Panc1 (cell line): ENCODE measurements at regions not wholly inside any gene's neighbourhood (a gene's known extent, or its start where the extent isn't known, plus 50 kb on each side); places are given as distances from the start of the nearest gene placed in this dataset.

Experiments used
- ATAC-seq: fragments of 200-7000 bp; cut with Tn5 transposase; 2 replicates; pipeline ENCODE4 v1.9.1; 2020; ENCODE audit warnings: mild to moderate bottlenecking, moderate library complexity
- BruUV-seq: library from RNA; stranded (reverse); fragments of 400-500 nt; replicated peaks from 2 replicates; lab custom pipeline; 2021; lab: Mats Ljungman, UMichigan
- CTCF ChIA-PET: fragments of 300-600 bp; sonication (Branson Sonifier 250); formaldehyde crosslinking; loops from one replicate; lab custom pipeline; 2022; ENCODE audit warnings: antibody characterized with exemption; lab: Charles Lee
- POLR2A ChIA-PET: fragments of 300-600 bp; sonication (Branson Sonifier 250); formaldehyde crosslinking; loops from one replicate; lab custom pipeline; 2022; ENCODE audit warnings: antibody characterized with exemption; lab: Charles Lee
- DNase-seq: peaks from one replicate; pipeline ENCODE4 v3.0.0-alpha.2; 2010; ENCODE audit warnings: low read depth, low spot score
- H3K27ac ChIP-seq: 2 replicates; pipeline ENCODE4 v1.5.1; 2011; ENCODE audit warnings: mild to moderate bottlenecking, low read length, inconsistent platforms
- H3K27me3 ChIP-seq: fragments of 200-500 bp; sonication (Bioruptor generic); 2 replicates; pipeline ENCODE4 v1.6.0; 2014; ENCODE audit warnings: low read length, inconsistent platforms; ENCODE audit not compliant: control insufficient read depth, insufficient read depth
- H3K36me3 ChIP-seq: fragments of 200-500 bp; sonication (Bioruptor generic); 2 replicates; pipeline ENCODE4 v1.5.1; 2014; ENCODE audit warnings: inconsistent platforms, mild to moderate bottlenecking, low read length, moderate library complexity; ENCODE audit not compliant: control insufficient read depth, insufficient read depth
- H3K4me1 ChIP-seq: 2 replicates; pipeline ENCODE4 v1.5.1; 2011; ENCODE audit warnings: inconsistent platforms, mild to moderate bottlenecking, low read length, moderate library complexity; ENCODE audit not compliant: control insufficient read depth, insufficient read depth
- H3K4me3 ChIP-seq, 2 experiments: 2 replicates each; pipeline ENCODE4 v1.5.1; 2011 to 2012; ENCODE audit warnings: low read depth in 2 of 2, low read length in 2 of 2, mild to moderate bottlenecking in 2 of 2, inconsistent platforms in 1 of 2, moderate library complexity in 1 of 2
- H3K9me3 ChIP-seq: fragments of 200-500 bp; sonication (Bioruptor generic); 2 replicates; pipeline ENCODE4 v1.5.1; 2014; ENCODE audit warnings: low read depth, mild to moderate bottlenecking, inconsistent platforms, low read length, moderate library complexity; ENCODE audit not compliant: control insufficient read depth, insufficient read depth
- CTCF ChIP-seq: fragments of 450-650 bp; IDR thresholded peaks from 2 replicates; pipeline ENCODE4 v1.5.1; 2017; ENCODE audit warnings: mild to moderate bottlenecking
- POLR2AphosphoS5 ChIP-seq: IDR thresholded peaks from 2 replicates; pipeline ENCODE4 v1.6.1; 2012; ENCODE audit warnings: mild to moderate bottlenecking, low read depth, low read length, moderate library complexity
- SIN3A ChIP-seq: IDR thresholded peaks from 2 replicates; pipeline ENCODE4 v1.6.1; 2012; ENCODE audit warnings: low read depth, mild to moderate bottlenecking, low read length, moderate library complexity, borderline replicate concordance; ENCODE audit not compliant: insufficient read depth
- TCF7L2 ChIP-seq: IDR thresholded peaks from 2 replicates; pipeline ENCODE4 v1.6.1; 2011; ENCODE audit warnings: mild to moderate bottlenecking, low read depth, low read length, inconsistent platforms
- in situ Hi-C: cut with HindIII; loops from 2 replicates; pipeline ENCODE4 v1.10.0; 2016; ENCODE audit warnings: low sequenced_read_pairs, low pct_unique_long_range_greater_than_20kb
- intact Hi-C: fragments of 100-400 bp; cut with micrococcal nuclease; formaldehyde crosslinking; loops from one replicate; pipeline ENCODE4 v1.10.0; 2022; ENCODE audit not compliant: unreplicated experiment
- TF ChIP-seq, protein P1 (sequence below), 2 experiments: IDR thresholded peaks; 2 replicates each; pipeline ENCODE4 v1.6.1; 2011 to 2012; ENCODE audit warnings: low read depth in 2 of 2, control low read depth in 1 of 2, low read length in 1 of 2, mild to moderate bottlenecking in 1 of 2, moderate library complexity in 1 of 2; ENCODE audit not compliant: insufficient read depth in 1 of 2

- Histone ChIP-seq H3K27ac (no peak overlapping the region), H3K4me3 (no peak overlapping the region), H3K4me1 (no peaks in the 10 kb centered on the region), H3K36me3 (no peaks in the 10 kb centered on the region), H3K9me3 (no peaks in the 10 kb centered on the region), H3K27me3 (no peaks in the 10 kb centered on the region)
- no peak for ATAC-seq
- ChIA-PET POLR2A (no interaction called here), CTCF (no interaction called here)
- TF ChIP-seq SIN3A = no peak
- no peak for TF ChIP-seq POLR2AphosphoS5
- TF ChIP-seq CTCF = no peak
- TF ChIP-seq TCF7L2 = no peak
- TF ChIP-seq, protein P1, sequence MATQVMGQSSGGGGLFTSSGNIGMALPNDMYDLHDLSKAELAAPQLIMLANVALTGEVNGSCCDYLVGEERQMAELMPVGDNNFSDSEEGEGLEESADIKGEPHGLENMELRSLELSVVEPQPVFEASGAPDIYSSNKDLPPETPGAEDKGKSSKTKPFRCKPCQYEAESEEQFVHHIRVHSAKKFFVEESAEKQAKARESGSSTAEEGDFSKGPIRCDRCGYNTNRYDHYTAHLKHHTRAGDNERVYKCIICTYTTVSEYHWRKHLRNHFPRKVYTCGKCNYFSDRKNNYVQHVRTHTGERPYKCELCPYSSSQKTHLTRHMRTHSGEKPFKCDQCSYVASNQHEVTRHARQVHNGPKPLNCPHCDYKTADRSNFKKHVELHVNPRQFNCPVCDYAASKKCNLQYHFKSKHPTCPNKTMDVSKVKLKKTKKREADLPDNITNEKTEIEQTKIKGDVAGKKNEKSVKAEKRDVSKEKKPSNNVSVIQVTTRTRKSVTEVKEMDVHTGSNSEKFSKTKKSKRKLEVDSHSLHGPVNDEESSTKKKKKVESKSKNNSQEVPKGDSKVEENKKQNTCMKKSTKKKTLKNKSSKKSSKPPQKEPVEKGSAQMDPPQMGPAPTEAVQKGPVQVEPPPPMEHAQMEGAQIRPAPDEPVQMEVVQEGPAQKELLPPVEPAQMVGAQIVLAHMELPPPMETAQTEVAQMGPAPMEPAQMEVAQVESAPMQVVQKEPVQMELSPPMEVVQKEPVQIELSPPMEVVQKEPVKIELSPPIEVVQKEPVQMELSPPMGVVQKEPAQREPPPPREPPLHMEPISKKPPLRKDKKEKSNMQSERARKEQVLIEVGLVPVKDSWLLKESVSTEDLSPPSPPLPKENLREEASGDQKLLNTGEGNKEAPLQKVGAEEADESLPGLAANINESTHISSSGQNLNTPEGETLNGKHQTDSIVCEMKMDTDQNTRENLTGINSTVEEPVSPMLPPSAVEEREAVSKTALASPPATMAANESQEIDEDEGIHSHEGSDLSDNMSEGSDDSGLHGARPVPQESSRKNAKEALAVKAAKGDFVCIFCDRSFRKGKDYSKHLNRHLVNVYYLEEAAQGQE (IDR thresholded peaks at IDR 0.05; ENCODE audit: insufficient read depth in 1 of 2, low read depth in 2 of 2, low read length in 1 of 2) = no peak
- BruUV-seq = no TSS peak
- in situ Hi-C loops (no loop called here), intact Hi-C loops (no loop called here)
- DNase-seq = no peak
These were observed 373.6 kb downstream of the MID1IP1 start for GRCh38 chrX:39174772-39175417.

DNA sequence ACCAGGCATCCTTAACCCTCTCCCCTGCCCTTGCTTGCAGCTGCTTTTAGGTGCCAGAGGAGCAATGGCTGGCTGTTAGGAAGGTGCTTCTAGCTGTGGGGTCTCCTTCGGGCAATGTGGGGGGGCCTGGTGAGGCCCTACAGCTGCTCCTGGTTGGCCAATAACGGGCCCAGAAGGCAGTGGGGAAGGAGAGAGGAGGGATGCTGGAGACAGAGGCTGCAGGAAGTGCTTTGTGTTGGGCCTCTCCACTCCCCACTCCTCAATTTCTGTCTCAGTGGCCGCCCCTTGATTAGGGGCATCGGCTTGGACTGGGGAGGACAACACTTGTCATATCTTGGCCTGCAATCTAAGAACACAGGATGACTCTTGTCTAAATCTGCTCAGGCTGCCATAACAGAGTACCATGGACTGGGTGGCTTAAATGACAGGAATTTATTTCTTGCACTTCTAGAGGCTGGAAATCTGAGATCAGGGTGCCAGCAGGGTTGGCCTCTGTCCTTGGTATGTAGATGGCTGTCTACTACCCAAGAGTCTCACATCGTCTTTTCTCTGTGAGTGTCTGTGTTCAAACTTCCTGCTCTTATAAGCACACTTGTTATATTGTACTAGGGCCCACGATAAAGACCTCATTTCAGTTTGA, 374.3 kb downstream of the MID1IP1 start:
- Histone ChIP-seq H3K27ac (no peak overlapping the region), H3K27me3 (no peaks in the 10 kb centered on the region), H3K4me1 (no peaks in the 10 kb centered on the region), H3K36me3 (no peaks in the 10 kb centered on the region), H3K9me3 (no peaks in the 10 kb centered on the region), H3K4me3 (no peak overlapping the region)
- no peak for DNase-seq
- POLR2A ChIA-PET = no interaction called here
- CTCF ChIA-PET = no interaction called here
- intact Hi-C loops (no loop called here), in situ Hi-C loops (no loop called here)
- BruUV-seq = no TSS peak
- no peak for ATAC-seq
- TF ChIP-seq SIN3A (no peak), POLR2AphosphoS5 (no peak), TCF7L2 (no peak), CTCF (no peak)
- TF ChIP-seq, protein P1 (IDR thresholded peaks at IDR 0.05; ENCODE audit: insufficient read depth in 1 of 2, low read depth in 2 of 2, low read length in 1 of 2) = no peak
